ENCODE measurements at regions not wholly inside any gene's neighbourhood (a gene's known extent, or its start where the extent isn't known, plus 50 kb on each side); places are given as distances from the start of the nearest gene placed in this dataset.
"Not testable (repeated sequence)": the region's sequence is repeated elsewhere in the genome, so short reads cannot be mapped to it uniquely, and the experiment has no call there.

DNA sequence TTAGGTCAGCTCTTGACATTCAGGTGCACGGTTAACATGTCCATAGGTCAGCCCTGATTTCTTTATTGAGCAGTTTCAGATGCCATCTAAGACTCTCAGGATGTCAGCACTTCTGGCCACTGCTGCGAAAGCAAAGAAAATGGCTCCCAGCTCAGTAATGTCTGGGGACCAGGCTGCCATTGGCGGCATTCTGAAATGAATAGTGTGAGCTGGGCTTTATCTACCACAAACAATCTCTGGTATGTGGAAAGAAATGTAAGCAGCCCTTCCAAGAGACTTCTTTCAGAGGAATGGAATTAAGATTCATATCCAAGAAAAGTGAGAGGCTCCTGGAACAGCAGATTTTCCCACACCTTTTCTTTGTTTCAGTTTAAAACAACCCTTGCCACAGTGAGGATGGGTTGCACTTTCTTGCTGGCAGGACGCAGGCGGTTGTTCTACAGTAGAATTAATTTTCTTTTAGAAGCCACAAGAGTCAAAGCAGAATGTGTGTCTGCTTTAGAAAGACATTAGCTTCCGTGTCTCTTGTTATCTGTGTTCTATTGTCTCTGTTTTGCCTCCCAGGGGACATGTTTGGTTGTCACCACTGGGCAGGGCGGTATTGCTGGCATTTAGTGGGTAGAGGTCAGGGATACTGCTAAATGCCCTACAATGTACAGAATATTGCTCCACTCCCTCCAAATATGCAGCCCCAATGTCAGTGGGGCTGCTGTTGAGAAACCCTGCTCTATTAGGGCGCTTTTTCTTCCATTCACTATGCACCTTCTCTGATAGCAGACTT, 149.9 kb upstream of the ANKH start:
- DNase-seq (ENCODE audit: low read depth) = no peak

DNA sequence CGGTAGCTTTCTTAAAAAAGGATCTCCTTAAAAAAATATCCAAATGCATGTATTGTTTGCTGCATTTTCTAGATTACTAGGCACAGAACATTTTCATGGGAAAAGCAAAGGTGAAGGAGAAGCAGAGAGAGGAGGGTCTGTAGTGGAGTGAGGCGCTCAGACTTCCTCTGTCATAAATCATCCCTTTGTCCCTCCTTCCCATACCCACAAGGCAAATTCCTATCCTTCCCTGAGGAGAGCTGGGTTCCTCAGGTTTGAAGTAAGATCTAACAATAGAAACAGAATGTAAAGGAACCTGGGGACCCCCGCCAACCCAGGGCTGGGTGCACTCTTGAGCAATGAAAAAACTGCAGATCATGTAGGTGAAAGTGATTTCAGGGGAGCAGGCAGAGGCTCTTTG, 149.2 kb upstream of the ANKH start:
- DNase-seq (ENCODE audit: low read depth) = no peak

DNA sequence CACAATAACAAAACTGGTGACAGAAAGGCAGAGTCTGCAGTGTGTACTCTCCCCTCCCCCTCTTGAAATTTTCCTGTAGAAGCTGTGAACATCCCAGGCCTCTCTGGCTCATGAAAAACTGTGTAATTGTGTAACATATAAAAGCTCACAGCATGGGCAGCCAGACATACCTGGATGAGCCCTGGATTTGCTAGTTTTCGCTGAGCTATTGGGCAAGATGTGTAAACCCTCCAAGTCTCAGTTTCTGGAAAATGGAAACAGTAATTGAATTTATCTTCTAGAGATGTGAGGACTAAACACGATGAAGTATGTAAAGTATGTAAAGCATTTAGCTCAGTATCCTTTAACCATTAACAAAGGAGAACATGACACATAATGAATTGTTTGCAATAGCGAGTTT, 143.2 kb upstream of the ANKH start:
- DNase-seq (ENCODE audit: low read depth) = no peak

DNA sequence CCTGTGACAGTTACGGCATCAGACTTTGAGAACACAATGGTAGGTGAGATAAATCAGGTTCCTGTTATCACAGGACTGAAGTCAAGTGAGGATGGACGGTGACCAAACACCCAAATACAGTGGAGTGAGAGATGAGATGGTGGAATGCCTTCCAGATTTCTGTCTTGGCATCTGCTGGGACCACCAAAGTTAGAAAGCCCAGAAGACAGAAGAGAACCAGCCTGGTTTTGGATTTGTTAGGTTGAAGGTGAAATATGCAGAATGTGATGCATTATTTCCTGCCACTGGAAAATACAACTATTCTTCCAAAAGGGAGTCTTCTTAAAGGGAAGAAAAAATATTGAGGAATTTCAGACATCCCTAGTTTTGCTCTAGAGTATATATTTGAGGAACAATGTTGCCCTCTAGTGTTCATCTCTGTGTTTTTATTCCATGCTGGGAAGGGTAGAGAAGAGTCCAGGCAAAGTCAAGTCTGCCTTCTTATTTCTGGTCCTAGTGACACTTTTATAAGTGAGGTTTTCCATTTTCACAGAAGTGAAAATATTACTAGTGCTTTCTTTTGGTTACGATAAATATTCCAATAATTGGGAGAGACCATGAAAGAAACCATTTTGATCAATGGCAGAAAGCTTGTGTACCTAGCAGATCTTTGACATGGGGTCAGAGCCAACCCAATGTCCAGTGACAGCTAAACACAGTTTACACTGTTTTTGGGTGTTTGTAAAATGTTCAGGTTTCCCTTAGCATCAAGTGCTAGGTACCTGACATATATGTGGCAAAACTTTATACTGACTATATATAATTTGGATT, 142.3 kb upstream of the ANKH start:
- no peak for DNase-seq (ENCODE audit: low read depth)

- DNase-seq (ENCODE audit: low read depth) = no peak
Measured at GRCh38 chr5:15012061-15012460, 140.5 kb upstream of the ANKH start.

GRCh38 chr5:15010936-15011335, 139.4 kb upstream of the ANKH start:
- DNase-seq (ENCODE audit: low read depth) = no peak

DNA sequence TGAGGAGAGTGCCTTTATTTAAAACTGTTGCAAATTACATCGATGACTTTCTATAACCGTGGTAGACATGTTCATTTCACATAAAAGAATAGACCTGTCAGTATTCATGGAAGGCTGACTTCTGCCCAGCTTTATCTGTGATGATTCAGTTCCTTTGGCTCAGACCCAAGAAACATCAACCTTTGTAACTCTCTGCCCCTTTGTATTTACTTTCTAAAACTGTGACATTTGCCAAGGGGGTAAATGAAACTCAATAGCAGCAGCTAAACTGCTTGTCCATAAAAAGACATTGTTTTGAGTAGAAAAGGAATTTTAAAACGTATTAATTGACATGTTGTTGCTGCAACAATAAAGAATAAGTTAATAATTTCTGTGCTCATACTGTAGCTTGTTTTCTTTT, 137.8 kb upstream of the ANKH start:
- DNase-seq (ENCODE audit: low read depth) = no peak

GRCh38 chr5:15008921-15009320, 137.3 kb upstream of the ANKH start:
- DNase-seq (ENCODE audit: low read depth) = no peak

DNA sequence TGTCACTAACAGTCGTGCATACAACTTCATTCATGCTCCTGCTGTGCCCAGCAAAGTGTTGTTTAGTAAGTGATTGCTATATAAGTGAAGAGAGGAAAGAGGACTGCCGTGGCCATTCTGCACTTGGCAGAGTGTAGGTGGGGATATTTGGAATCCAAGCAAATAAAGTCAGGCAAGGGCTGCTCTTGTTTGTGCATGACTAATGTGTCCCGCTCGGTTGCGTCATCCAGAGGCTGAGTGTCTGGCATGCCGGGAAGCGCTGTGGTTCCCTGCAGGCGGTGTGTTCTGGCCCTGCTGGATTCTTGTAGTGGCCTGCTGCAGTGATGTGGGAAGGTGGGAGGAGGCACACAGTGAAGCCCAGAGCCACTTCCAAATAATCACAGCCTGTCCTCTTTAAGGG, 136.9 kb upstream of the ANKH start:
- DNase-seq (ENCODE audit: low read depth) = no peak

DNA sequence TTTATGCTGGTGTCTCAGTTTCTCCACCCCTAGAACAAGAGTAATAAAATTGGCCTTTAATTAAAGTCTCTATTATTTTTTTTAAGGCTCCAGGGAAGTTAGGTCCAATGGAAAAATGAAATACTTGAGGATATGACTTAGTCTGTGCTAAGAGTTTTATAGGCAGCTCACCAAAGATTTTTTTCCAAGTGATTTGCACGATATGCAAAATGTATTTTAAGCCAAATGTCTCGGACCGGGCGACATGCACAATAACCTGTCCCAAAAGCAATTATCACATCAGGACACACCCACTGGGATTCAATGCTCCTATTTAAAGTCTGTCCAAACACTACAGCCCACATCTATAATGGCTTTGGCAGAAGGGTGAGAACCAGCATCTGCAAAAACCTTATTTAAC, 136.1 kb upstream of the ANKH start:
- no peak for DNase-seq (ENCODE audit: low read depth)

GRCh38 chr5:15004506-15004905, 132.9 kb upstream of the ANKH start:
- DNase-seq (ENCODE audit: low read depth) = no peak

DNA sequence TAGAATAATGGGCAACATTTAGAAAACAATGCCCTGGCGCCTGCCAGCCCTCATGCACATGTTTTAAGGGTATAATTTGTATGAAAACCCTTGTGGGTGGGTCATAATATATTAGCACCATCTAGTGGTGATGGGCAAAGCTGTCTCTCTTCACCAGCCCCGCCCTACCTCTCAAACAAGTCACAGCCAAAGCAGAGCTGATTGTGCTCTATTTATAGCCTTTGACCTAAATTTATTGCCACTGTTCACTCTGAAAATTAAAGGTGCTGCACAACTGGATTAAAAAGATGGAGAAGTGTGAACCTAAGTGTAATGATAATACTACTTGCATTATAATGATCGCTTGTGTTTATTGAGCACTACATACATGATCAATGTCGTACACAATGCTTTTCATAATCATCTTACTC, 131.9 kb upstream of the ANKH start:
- no peak for DNase-seq (ENCODE audit: low read depth)

GRCh38 chr5:15002791-15003190, 131.2 kb upstream of the ANKH start:
- no peak for DNase-seq (ENCODE audit: low read depth)

- DNase-seq (ENCODE audit: low read depth) = no peak
Measured at GRCh38 chr5:15002173-15002572, 130.6 kb upstream of the ANKH start.

- DNase-seq (ENCODE audit: low read depth) = no peak
Measured at GRCh38 chr5:15001517-15001916, 129.9 kb upstream of the ANKH start.

GRCh38 chr5:14998491-14998890, 126.9 kb upstream of the ANKH start:
- no peak for DNase-seq (ENCODE audit: low read depth)

GRCh38 chr5:14996997-14997396, 125.4 kb upstream of the ANKH start:
- DNase-seq (ENCODE audit: low read depth) = no peak

- DNase-seq (ENCODE audit: low read depth) = no peak
Measured at GRCh38 chr5:14995229-14995628, 123.7 kb upstream of the ANKH start.

- not testable (repeated sequence) for DNase-seq (ENCODE audit: low read depth)
Measured at GRCh38 chr5:14993459-14994133, 122.0 kb upstream of the ANKH start.

- not testable (repeated sequence) for DNase-seq (ENCODE audit: low read depth)
Measured at GRCh38 chr5:14992751-14993458, 121.3 kb upstream of the ANKH start.

DNA sequence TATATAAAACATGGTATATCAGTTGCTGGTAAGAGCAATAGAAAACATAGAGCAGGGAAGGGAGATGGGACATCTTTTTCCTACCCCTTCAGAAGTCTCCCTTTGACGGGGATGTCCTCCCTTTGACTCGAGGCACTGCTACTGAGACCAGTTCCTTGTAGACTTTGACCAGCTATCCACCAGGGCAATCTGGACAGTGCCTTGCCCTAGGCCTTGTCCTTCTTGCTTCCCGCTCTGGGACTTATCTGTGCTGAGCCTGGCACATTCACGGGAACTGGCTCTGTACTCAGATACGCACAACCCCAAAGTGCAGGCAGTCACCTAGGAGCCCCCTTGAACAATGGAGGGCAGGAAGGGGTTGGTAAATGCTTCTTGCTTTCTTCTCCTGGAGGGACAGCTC, 116.6 kb upstream of the ANKH start:
- no peak for DNase-seq (ENCODE audit: low read depth)

DNA sequence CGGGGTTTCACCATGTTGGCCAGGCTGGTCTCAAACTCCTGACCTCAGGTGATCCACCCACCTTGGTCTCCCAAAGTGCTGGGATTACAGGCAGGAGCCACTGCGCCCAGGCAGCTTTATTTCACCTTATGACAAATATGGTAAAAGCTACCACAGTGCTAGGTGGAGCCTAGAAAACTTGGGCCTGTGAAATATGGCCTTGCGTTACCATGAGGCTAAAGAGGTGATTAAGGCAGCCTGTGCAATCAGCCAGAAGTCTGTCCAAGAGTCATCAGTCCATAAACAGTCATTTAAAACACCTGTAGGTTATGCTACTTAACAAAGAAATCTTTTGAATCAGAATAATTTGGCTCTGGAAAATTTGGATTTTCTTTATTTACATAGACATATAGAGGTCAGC, 114.8 kb upstream of the ANKH start:
- no peak for DNase-seq (ENCODE audit: low read depth)

Measured in forelimb muscle (tissue), 1 donor.